Central memory CD8-positive, alpha-beta T cell (primary cell): ENCODE measurements at regions not wholly inside any gene's neighbourhood (a gene's known extent, or its start where the extent isn't known, plus 50 kb on each side); places are given as distances from the start of the nearest gene placed in this dataset.
"Not testable (repeated sequence)": the region's sequence is repeated elsewhere in the genome, so short reads cannot be mapped to it uniquely, and the experiment has no call there.

Experiments
- ATAC-seq: fragments of 150-1000 bp; cut with Tn5 transposase; replicated peaks from 2 replicates; pipeline ENCODE4 v1.10.0; 2022; ENCODE audit warnings: mild to moderate bottlenecking, moderate FRiP score, moderate number of reproducible peaks; ENCODE audit not compliant: poor library complexity, severe bottlenecking; ENCODE audit errors: extremely low read depth
- DNase-seq, 2 donors: peaks; one replicate each; pipeline ENCODE4 v3.0.0; 2021; ENCODE audit warnings: low spot score in 2 of 2
- H3K27ac Mint-ChIP-seq: one replicate; pipeline ENCODE4 v1.8.0; 2022; ENCODE audit warnings: low read depth, mild to moderate bottlenecking, moderate library complexity, mixed read lengths
- H3K27me3 Mint-ChIP-seq: one replicate; pipeline ENCODE4 v1.8.0; 2022; ENCODE audit warnings: mixed read lengths
- H3K36me3 Mint-ChIP-seq: one replicate; pipeline ENCODE4 v1.8.0; 2022; ENCODE audit warnings: mild to moderate bottlenecking, moderate library complexity, mixed read lengths; ENCODE audit not compliant: insufficient read depth
- H3K4me1 Mint-ChIP-seq: one replicate; pipeline ENCODE4 v1.8.0; 2022; ENCODE audit warnings: mixed read lengths
- H3K4me3 Mint-ChIP-seq: one replicate; pipeline ENCODE4 v1.8.0; 2022; ENCODE audit warnings: mild to moderate bottlenecking, moderate library complexity, mixed read lengths
- H3K9me3 Mint-ChIP-seq: one replicate; pipeline ENCODE4 v1.8.0; 2022; ENCODE audit warnings: mixed read lengths

GRCh38 chr15:34646918-34647317, 63.5 kb upstream of the GOLGA8B start:
- H3K27me3 Mint-ChIP-seq: peaks cover 19% of the 10 kb centered on the region
- ATAC-seq: no peak
- H3K4me3 Mint-ChIP-seq: no peak overlapping the region

GRCh38 chr15:34644851-34645250, 61.4 kb upstream of the GOLGA8B start:
- H3K4me1 Mint-ChIP-seq: no peaks in the 10 kb centered on the region
- DNase-seq: no peak
- no peak overlapping the region for H3K27ac Mint-ChIP-seq
- H3K9me3 Mint-ChIP-seq: peaks cover 5% of the 10 kb centered on the region
- ATAC-seq: no peak
- peaks cover 34% of the 10 kb centered on the region for H3K27me3 Mint-ChIP-seq
- peaks cover 2% of the 10 kb centered on the region for H3K36me3 Mint-ChIP-seq
- no peak overlapping the region for H3K4me3 Mint-ChIP-seq

More at GRCh38 chr15:34646918-34647317, 63.5 kb upstream of the GOLGA8B start:
- no peak for DNase-seq
- Mint-ChIP-seq H3K4me1 (no peaks in the 10 kb centered on the region), H3K27ac (no peak overlapping the region), H3K9me3 (peaks cover 5% of the 10 kb centered on the region), H3K36me3 (no peaks in the 10 kb centered on the region)

DNA sequence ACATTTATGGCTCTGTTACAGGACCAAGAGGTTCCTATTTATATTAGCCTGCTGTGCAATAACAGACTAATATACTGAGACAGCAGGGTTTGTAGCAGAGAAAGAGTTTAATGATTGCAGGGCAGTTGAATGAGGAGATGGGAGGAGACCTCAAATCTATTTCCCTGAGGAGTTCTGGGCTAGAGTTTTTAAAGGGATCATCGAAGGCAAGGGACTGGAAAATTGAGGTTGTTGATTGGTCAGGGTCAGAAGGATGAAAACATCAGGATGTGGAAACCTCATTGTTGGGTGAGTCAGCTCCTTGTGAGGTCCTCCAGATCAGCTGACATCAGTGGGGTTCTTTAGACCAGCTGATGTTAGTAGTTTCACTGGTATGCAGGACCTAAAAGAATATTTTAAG, 60.6 kb upstream of the GOLGA8B start:
- H3K36me3 Mint-ChIP-seq: peaks cover 2% of the 10 kb centered on the region
- DNase-seq (no peak), ATAC-seq (no peak)
- no peak overlapping the region for H3K4me3 Mint-ChIP-seq
- H3K27me3 Mint-ChIP-seq: peaks cover 36% of the 10 kb centered on the region
- H3K4me1 Mint-ChIP-seq: no peaks in the 10 kb centered on the region
- H3K9me3 Mint-ChIP-seq: peaks cover 5% of the 10 kb centered on the region
- no peak overlapping the region for H3K27ac Mint-ChIP-seq

DNA sequence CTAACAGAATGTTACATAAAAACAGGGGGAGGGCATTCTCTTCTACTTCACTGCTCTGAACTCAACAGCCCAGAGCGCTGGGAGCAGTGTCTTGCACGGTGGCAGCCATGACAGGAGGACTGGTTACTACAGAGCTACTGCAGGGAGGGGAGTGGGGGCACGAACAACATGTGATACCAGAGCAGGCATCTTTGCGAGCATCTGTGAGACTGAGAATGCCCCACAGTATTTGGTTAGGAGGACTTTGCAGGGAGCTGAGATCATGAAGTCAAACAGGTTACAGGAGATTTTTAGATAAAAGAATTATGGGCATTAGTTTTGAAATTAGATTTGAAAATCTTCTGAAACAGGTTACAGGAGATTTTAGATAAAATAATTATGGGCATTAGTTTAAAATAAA, 58.8 kb upstream of the GOLGA8B start:
- Mint-ChIP-seq H3K4me1 (no peaks in the 10 kb centered on the region), H3K4me3 (no peak overlapping the region), H3K27ac (no peak overlapping the region), H3K9me3 (peaks cover 5% of the 10 kb centered on the region), H3K36me3 (peaks cover 2% of the 10 kb centered on the region), H3K27me3 (peaks cover 36% of the 10 kb centered on the region)
- DNase-seq (no peak), ATAC-seq (no peak)

- H3K36me3 Mint-ChIP-seq: peaks cover 2% of the 10 kb centered on the region
- H3K27me3 Mint-ChIP-seq: peaks cover 51% of the 10 kb centered on the region
- no peak overlapping the region for H3K27ac Mint-ChIP-seq
Observed at GRCh38 chr15:34640661-34641060, 57.2 kb upstream of the GOLGA8B start.

DNA sequence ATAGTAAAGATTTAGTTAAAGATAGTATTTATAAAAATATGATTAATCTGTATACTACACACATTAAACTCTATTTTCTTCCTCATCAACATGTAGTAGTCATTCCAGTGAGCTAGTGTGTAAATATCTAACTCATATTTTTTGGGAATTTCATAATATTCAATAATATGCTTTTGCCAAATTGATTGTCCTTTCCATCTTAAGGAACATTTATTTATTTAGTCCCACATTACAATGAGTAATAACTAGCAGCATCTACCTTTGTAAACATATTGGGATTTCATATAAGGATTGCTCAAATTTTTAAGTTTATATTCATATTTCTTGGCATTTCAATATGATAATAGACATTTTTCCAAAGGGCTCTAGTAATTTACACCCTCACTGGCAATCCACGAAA, 53.9 kb upstream of the GOLGA8B start:
- Mint-ChIP-seq H3K27ac (no peak overlapping the region), H3K9me3 (no peaks in the 10 kb centered on the region), H3K4me1 (no peaks in the 10 kb centered on the region), H3K27me3 (peaks cover 50% of the 10 kb centered on the region), H3K4me3 (no peak overlapping the region), H3K36me3 (peaks cover 2% of the 10 kb centered on the region)
- DNase-seq (no peak), ATAC-seq (no peak)

More at GRCh38 chr15:34640661-34641060, 57.2 kb upstream of the GOLGA8B start:
- no peak overlapping the region for H3K4me3 Mint-ChIP-seq
- DNase-seq (no peak), ATAC-seq (no peak)
- H3K4me1 Mint-ChIP-seq: no peaks in the 10 kb centered on the region
- peaks cover 5% of the 10 kb centered on the region for H3K9me3 Mint-ChIP-seq

DNA sequence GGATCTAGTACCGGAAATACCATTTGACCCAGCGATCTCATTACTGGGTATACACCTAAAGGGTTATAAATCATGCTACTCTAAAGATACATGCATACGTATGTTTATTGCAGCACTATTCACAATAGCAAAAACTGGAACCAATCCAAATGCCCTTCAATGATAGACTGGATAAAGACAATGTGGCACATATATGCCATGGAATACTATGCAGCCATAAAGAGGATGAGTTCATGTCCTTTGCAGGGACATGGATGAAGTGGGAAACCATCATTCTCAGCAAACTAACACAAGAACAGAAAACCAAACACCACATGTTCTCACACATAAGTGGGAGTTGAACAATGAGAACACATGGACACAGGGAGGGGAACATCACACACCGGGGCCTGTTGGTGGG, 50.2 kb upstream of the GOLGA8B start:
- H3K4me1 Mint-ChIP-seq, H3K9me3 Mint-ChIP-seq, ATAC-seq, H3K4me3 Mint-ChIP-seq, H3K27ac Mint-ChIP-seq, DNase-seq, H3K36me3 Mint-ChIP-seq: not testable (repeated sequence)
- H3K27me3 Mint-ChIP-seq: peaks cover 31% of the 10 kb centered on the region
